HG02588 (cell line): ENCODE measurements at regions not wholly inside any gene's neighbourhood (a gene's known extent, or its start where the extent isn't known, plus 50 kb on each side); places are given as distances from the start of the nearest gene placed in this dataset.

Experiments used
- ATAC-seq: cut with Tn5 transposase; IDR thresholded peaks from one replicate; pipeline ENCODE4 v1.9.1; 2021; ENCODE audit warnings: mild to moderate bottlenecking, moderate library complexity; ENCODE audit not compliant: unreplicated experiment

- ATAC-seq = no peak
Measured at GRCh38 chr11:92812841-92813240, 156.6 kb upstream of the MTNR1B start.

- no peak for ATAC-seq
Measured at GRCh38 chr11:92819830-92820229, 149.6 kb upstream of the MTNR1B start.

GRCh38 chr11:92820860-92821259 lies 148.6 kb upstream of the MTNR1B start:
- no peak for ATAC-seq

GRCh38 chr11:92822410-92822809 lies 147.0 kb upstream of the MTNR1B start:
- no peak for ATAC-seq

- ATAC-seq = no peak
Measured at GRCh38 chr11:92826136-92826535, 143.3 kb upstream of the MTNR1B start.

GRCh38 chr11:92826603-92827002 lies 142.8 kb upstream of the MTNR1B start:
- ATAC-seq = no peak

- ATAC-seq = no peak
Measured at GRCh38 chr11:92827132-92827531, 142.3 kb upstream of the MTNR1B start.

- no peak for ATAC-seq
Measured at GRCh38 chr11:92828556-92828955, 140.9 kb upstream of the MTNR1B start.

GRCh38 chr11:92829121-92829520 lies 140.3 kb upstream of the MTNR1B start:
- ATAC-seq = no peak

- ATAC-seq = no peak
Measured at GRCh38 chr11:92829671-92830070, 139.8 kb upstream of the MTNR1B start.

GRCh38 chr11:92830377-92831155 lies 138.9 kb upstream of the MTNR1B start:
- ATAC-seq = no peak

GRCh38 chr11:92834296-92835020 lies 135.0 kb upstream of the MTNR1B start:
- ATAC-seq = no peak

- no peak for ATAC-seq
Measured at GRCh38 chr11:92837595-92837994, 131.9 kb upstream of the MTNR1B start.

GRCh38 chr11:92838759-92839310 lies 130.6 kb upstream of the MTNR1B start:
- no peak for ATAC-seq

GRCh38 chr11:92839450-92839849 lies 130.0 kb upstream of the MTNR1B start:
- no peak for ATAC-seq

- ATAC-seq = no peak
Measured at GRCh38 chr11:92841719-92842118, 127.7 kb upstream of the MTNR1B start.

- no peak for ATAC-seq
Measured at GRCh38 chr11:92843455-92843854, 126.0 kb upstream of the MTNR1B start.

- no peak for ATAC-seq
Measured at GRCh38 chr11:92844197-92844596, 125.3 kb upstream of the MTNR1B start.

- ATAC-seq = no peak
Measured at GRCh38 chr11:92845390-92845789, 124.1 kb upstream of the MTNR1B start.

GRCh38 chr11:92845805-92846204 lies 123.6 kb upstream of the MTNR1B start:
- ATAC-seq = no peak

- no peak for ATAC-seq
Measured at GRCh38 chr11:92846491-92847125, 122.8 kb upstream of the MTNR1B start.

- no peak for ATAC-seq
Measured at GRCh38 chr11:92848578-92848977, 120.9 kb upstream of the MTNR1B start.
